Smooth muscle cell (in vitro differentiated cells): ENCODE measurements at regions not wholly inside any gene's neighbourhood (a gene's known extent, or its start where the extent isn't known, plus 50 kb on each side); places are given as distances from the start of the nearest gene placed in this dataset.

Experiments
- DNase-seq: peaks from one replicate; lab custom pipeline; 2025; ENCODE audit not compliant: unreplicated experiment; lab: John Stamatoyannopoulos, UW
- H2AFZ ChIP-seq: fragments of 200-600 bp; sonication (generic); 2 replicates; pipeline ENCODE4 v1.6.0; 2016; ENCODE audit warnings: antibody characterized with exemption, low read depth, mild to moderate bottlenecking
- H3F3A ChIP-seq: fragments of 200-600 bp; sonication (generic); 2 replicates; pipeline ENCODE4 v1.6.0; 2017; ENCODE audit warnings: antibody characterized with exemption, low read depth
- H3K27ac ChIP-seq: fragments of 200-600 bp; sonication (generic); 2 replicates; pipeline ENCODE4 v1.5.1; 2016; ENCODE audit warnings: low read depth, mild to moderate bottlenecking
- H3K27me3 ChIP-seq: fragments of 200-600 bp; sonication (generic); 2 replicates; pipeline ENCODE4 v1.6.1; 2016; ENCODE audit warnings: low read depth, mild to moderate bottlenecking
- H3K36me3 ChIP-seq: fragments of 200-600 bp; sonication (generic); 2 replicates; pipeline ENCODE4 v1.5.1; 2016; ENCODE audit warnings: low read depth
- H3K4me1 ChIP-seq: fragments of 200-600 bp; sonication (generic); 2 replicates; pipeline ENCODE4 v1.5.1; 2016; ENCODE audit warnings: low read depth
- H3K4me2 ChIP-seq: fragments of 200-600 bp; sonication (generic); 2 replicates; pipeline ENCODE4 v1.6.0; 2016; ENCODE audit warnings: mild to moderate bottlenecking
- H3K4me3 ChIP-seq: fragments of 200-600 bp; sonication (generic); 2 replicates; pipeline ENCODE4 v1.5.1; 2016; ENCODE audit warnings: mild to moderate bottlenecking
- H3K79me2 ChIP-seq: fragments of 200-600 bp; sonication (generic); 2 replicates; pipeline ENCODE4 v1.6.0; 2016; ENCODE audit warnings: low read depth, mild to moderate bottlenecking
- H3K9ac ChIP-seq: fragments of 200-600 bp; sonication (generic); 2 replicates; pipeline ENCODE4 v1.6.0; 2016; ENCODE audit warnings: low read depth
- H3K9me3 ChIP-seq: fragments of 200-600 bp; sonication (generic); replicated peaks from 2 replicates; pipeline ENCODE4 v1.5.1; 2016; ENCODE audit warnings: low read depth
- H4K20me1 ChIP-seq: fragments of 200-600 bp; sonication (generic); 2 replicates; pipeline ENCODE4 v1.6.0; 2016; ENCODE audit warnings: low read depth
- WGBS: methylation state at CpG from one replicate; pipeline ENCODE4 v1.1.7; 2016; ENCODE audit warnings: low lambda C conversion rate; 5-methylcytosine and 5-hydroxymethylcytosine counted together
- TF ChIP-seq, protein P1 (sequence below): fragments of 200-600 bp; sonication (generic); IDR thresholded peaks from 2 replicates; pipeline ENCODE4 v1.5.1; 2017; ENCODE audit warnings: borderline replicate concordance, mild to moderate bottlenecking, antibody characterized with exemption; ENCODE audit not compliant: insufficient read depth, poor library complexity, severe bottlenecking

DNA sequence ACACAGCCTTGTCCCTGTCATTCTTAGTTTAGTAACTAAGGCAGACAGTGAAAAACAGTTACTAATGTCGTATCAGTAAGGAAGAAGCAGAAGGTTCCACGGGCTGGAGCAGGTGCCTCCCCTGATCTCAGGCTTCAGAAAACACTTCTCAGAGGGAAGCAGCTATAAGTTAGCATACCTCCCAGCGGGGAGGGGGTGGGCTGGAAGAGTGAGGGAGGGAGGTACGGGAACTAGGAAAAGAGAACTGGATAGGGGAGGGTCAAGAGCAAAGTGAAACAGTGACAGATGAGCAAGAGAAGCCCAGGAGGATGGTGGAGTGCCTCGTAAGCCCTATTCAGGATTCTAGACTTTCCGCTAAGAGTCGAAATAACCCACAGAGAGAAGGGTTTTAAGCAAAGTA is 186.3 kb upstream of the XYLT1 start:
- Histone ChIP-seq H3F3A (no peaks in the 10 kb centered on the region), H3K36me3 (no peaks in the 10 kb centered on the region), H3K79me2 (no peaks in the 10 kb centered on the region), H3K4me3 (no peak overlapping the region), H3K27ac (no peak overlapping the region), H3K4me2 (no peak overlapping the region), H3K4me1 (no peaks in the 10 kb centered on the region), H2AFZ (no peak overlapping the region), H3K9ac (no peak overlapping the region), H3K27me3 (peaks cover 10% of the 10 kb centered on the region), H3K9me3 (no peaks in the 10 kb centered on the region), H4K20me1 (no peaks in the 10 kb centered on the region)
- no peak for DNase-seq
- TF ChIP-seq, protein P1, sequence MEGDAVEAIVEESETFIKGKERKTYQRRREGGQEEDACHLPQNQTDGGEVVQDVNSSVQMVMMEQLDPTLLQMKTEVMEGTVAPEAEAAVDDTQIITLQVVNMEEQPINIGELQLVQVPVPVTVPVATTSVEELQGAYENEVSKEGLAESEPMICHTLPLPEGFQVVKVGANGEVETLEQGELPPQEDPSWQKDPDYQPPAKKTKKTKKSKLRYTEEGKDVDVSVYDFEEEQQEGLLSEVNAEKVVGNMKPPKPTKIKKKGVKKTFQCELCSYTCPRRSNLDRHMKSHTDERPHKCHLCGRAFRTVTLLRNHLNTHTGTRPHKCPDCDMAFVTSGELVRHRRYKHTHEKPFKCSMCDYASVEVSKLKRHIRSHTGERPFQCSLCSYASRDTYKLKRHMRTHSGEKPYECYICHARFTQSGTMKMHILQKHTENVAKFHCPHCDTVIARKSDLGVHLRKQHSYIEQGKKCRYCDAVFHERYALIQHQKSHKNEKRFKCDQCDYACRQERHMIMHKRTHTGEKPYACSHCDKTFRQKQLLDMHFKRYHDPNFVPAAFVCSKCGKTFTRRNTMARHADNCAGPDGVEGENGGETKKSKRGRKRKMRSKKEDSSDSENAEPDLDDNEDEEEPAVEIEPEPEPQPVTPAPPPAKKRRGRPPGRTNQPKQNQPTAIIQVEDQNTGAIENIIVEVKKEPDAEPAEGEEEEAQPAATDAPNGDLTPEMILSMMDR: no peak
- 61% methylated on average over 7 of the region's 7 CpGs for WGBS

DNA sequence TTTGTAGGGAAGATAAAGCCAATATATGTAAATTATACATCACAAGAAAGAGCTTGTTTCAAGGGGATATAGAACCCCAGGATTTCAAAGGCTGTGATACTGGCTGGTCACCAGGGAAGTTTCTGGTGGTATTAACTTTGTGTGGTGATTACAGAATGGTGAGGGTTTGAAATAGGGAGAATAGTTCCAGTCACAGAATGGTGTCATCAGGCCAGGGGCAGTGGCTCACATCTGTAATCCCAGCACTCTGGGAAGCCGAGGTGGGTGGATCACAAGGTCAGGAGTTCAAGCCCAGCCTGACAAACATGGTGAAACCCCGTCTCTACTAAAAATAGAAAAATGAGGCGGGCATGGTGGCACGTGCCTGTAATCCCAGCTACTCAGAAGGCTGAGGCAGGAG is 183.8 kb upstream of the XYLT1 start:
- no peaks in the 10 kb centered on the region for H3K36me3 ChIP-seq
- H3K9me3 ChIP-seq: no peaks in the 10 kb centered on the region
- H3K4me1 ChIP-seq: no peaks in the 10 kb centered on the region
- H3K79me2 ChIP-seq: no peaks in the 10 kb centered on the region
- no peak overlapping the region for H3K4me2 ChIP-seq
- H2AFZ ChIP-seq: no peak overlapping the region
- H3K4me3 ChIP-seq: no peak overlapping the region
- H3K9ac ChIP-seq: no peak overlapping the region
- TF ChIP-seq, protein P1: no peak
- no peaks in the 10 kb centered on the region for H4K20me1 ChIP-seq
- no peak for DNase-seq
- H3K27ac ChIP-seq: no peak overlapping the region
- WGBS: 48% methylated on average over 4 of the region's 4 CpGs
- peaks cover 10% of the 10 kb centered on the region for H3K27me3 ChIP-seq
- H3F3A ChIP-seq: no peaks in the 10 kb centered on the region

DNA sequence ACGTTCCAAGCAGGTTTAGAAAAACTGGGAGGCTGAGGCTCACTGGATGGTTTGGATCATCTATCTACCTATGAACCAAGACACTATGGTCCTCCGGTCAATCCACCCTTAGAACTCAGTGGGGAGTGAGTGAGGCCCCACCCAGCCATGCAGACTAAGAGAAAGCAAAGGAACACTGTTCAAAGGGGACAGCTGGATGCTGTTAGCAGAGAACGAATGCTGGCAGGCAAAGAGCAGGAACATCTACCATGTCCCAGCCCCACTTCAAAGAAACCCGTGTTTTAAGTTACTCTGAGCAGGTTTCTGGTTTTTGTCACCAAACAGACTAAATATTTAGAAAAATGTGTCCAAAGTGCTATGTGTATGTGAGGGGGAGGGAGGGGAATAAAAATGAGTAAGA is 183.4 kb upstream of the XYLT1 start:
- 60% methylated on average over 4 of the region's 4 CpGs for WGBS
- H4K20me1 ChIP-seq: no peaks in the 10 kb centered on the region
- no peak overlapping the region for H2AFZ ChIP-seq
- H3K79me2 ChIP-seq: no peaks in the 10 kb centered on the region
- H3K4me3 ChIP-seq: no peak overlapping the region
- H3K4me1 ChIP-seq: no peaks in the 10 kb centered on the region
- no peaks in the 10 kb centered on the region for H3K36me3 ChIP-seq
- TF ChIP-seq, protein P1: no peak
- no peaks in the 10 kb centered on the region for H3K9me3 ChIP-seq
- no peak overlapping the region for H3K4me2 ChIP-seq
- peaks cover 10% of the 10 kb centered on the region for H3K27me3 ChIP-seq
- no peak overlapping the region for H3K9ac ChIP-seq
- DNase-seq: no peak
- no peaks in the 10 kb centered on the region for H3F3A ChIP-seq
- H3K27ac ChIP-seq: no peak overlapping the region
